Urinary bladder (tissue), 3 donors: ENCODE measurements at regions not wholly inside any gene's neighbourhood (a gene's known extent, or its start where the extent isn't known, plus 50 kb on each side); places are given as distances from the start of the nearest gene placed in this dataset.

Experiments used
- DNase-seq: peaks from one replicate; pipeline ENCODE4 v3.0.0-alpha.2; 2015; ENCODE audit errors: extremely low spot score
- H3K27ac ChIP-seq: one replicate; pipeline ENCODE4 v1.5.1; 2013; ENCODE audit warnings: low read depth, mild to moderate bottlenecking, moderate library complexity
- H3K36me3 ChIP-seq: one replicate; pipeline ENCODE4 v1.6.1; 2013; ENCODE audit warnings: mild to moderate bottlenecking, moderate library complexity; ENCODE audit not compliant: insufficient read depth
- H3K4me1 ChIP-seq: one replicate; pipeline ENCODE4 v1.6.1; 2013; ENCODE audit warnings: mild to moderate bottlenecking, moderate library complexity; ENCODE audit not compliant: insufficient read depth
- H3K4me3 ChIP-seq: one replicate; pipeline ENCODE4 v1.5.1; 2013; ENCODE audit warnings: low read depth, low read length
- WGBS: extraction: QIAGEN DNeasy Blood & Tissue Kit; methylation state at CpG from one replicate; pipeline ENCODE4 v1.1.7; 2013; 5-methylcytosine and 5-hydroxymethylcytosine counted together
- donor health status: healthy with polysubstance abuse.
- donor health status: healthy.

DNA sequence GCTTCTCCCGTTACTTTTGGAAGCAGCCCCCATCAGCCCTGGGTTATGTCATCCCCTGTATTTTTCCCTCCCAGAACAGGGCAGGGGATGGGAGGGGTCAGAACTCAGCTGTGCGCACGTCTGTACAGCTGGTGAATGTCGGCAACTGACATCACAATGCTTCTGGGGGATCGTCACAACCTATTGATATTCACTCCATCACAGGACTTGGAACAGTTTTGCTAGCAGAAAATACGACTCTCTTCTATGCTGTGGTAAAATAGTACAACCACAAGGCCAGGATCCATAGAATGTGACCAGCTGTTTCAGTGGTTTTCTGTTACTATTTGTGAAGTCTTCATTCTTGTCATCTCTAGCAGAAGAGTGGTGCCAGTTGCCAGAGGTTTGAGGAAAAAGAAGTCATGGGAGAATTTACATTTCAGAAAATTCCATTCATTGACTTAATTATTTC, 77.1 kb upstream of the KLF4 start:
- DNase-seq: no peak
- H3K4me1 ChIP-seq: no peaks in the 10 kb centered on the region
- WGBS: 54% methylated on average over 6 of the region's 6 CpGs

DNA sequence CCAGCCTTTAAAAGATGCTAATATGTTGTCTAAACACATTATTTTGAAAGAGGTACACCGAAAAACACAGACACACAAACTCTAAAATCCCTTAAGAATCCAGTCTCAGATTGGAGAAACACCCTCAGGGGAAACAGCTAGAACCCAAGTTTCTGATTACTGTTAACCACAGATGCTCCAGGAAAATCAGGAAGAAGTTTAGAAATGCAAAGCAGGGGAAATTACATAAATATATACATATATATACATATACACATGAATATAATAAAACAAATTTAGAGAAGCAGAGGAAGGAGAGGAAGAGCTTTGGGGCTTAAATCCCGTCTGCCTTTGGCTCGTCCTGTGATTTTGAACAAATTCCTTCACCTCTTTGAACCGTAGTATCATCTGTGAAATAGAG, 73.2 kb upstream of the KLF4 start:
- no peak overlapping the region for H3K4me3 ChIP-seq
- no peak for DNase-seq
- 88% methylated on average over 4 of the region's 4 CpGs for WGBS
- H3K36me3 ChIP-seq: no peaks in the 10 kb centered on the region
- H3K27ac ChIP-seq: no peak overlapping the region
- H3K4me1 ChIP-seq: no peaks in the 10 kb centered on the region

More for the DNA sequence above, 77.1 kb upstream of the KLF4 start:
- Histone ChIP-seq H3K27ac (no peak overlapping the region), H3K4me3 (no peak overlapping the region), H3K36me3 (no peaks in the 10 kb centered on the region)

DNA sequence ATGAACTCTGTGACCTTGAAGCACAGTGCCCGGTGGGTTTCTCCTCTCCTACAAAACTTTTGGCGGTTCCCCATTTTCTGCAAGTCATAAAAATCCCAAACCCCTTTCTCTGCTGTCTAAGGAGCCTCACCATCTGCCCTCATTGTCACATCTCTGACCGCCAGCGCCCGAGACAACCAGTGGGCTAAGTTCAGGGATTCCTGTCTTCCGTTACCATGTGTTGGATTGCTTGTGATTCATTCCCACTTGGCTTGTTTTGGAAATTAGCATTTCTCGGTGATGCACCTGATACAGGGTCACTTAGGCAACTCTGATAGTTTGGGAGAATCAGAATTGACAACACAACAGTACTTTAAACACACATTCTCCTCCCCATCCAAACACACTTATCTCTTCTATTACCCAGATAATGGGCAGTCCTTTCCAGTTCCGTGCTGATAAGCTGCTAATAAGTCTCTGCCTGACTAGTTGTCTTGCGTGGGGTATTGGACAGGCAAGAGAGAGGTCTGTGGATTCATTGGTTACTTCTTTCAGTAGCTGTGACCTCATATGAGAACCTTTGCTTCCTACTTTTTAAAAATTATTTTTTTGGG, 70.0 kb upstream of the KLF4 start:
- H3K4me1 ChIP-seq: no peaks in the 10 kb centered on the region
- H3K27ac ChIP-seq: no peak overlapping the region
- H3K36me3 ChIP-seq: no peaks in the 10 kb centered on the region
- no peak for DNase-seq
- WGBS: 89% methylated on average over 9 of the region's 9 CpGs
- H3K4me3 ChIP-seq: no peak overlapping the region

DNA sequence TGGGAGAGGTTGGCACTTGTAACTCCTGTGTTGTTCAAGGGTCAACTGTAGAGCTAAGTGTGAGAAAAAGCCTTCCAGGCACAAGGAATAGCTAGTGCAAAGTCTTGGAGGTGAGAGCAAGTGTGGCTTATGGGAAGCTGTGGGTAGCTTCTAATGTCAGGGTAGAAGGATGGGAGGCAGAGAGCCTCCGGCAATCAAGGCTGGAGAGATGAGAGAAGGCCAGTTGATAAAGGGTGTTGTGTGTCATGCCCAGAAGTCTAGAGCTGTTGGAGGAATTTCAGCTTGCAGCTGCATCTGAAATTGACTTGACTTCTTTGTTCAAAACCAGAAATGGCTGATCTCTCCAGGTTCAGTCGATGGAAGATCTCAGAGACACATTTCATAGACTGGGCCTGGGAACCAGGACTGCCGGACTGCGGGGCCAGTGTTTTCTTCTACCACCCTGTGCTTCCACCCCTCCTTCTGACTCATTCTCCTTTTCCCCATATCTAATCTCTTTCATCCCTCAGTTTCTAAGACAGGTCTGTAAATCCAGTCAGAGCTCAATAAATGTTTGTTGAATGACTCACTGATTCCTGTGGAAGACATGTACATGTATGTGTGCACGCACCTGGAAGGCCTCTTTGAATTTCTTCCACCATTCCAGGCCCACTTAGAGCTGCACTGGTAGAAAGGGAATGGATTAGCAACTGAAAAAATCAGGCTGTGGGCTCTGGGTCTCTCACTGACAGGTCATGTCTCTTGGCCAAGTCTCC, 67.8 kb upstream of the KLF4 start:
- no peaks in the 10 kb centered on the region for H3K36me3 ChIP-seq
- no peak overlapping the region for H3K4me3 ChIP-seq
- 88% methylated on average over 5 of the region's 5 CpGs for WGBS
- H3K4me1 ChIP-seq: no peaks in the 10 kb centered on the region
- no peak overlapping the region for H3K27ac ChIP-seq
- DNase-seq: no peak

DNA sequence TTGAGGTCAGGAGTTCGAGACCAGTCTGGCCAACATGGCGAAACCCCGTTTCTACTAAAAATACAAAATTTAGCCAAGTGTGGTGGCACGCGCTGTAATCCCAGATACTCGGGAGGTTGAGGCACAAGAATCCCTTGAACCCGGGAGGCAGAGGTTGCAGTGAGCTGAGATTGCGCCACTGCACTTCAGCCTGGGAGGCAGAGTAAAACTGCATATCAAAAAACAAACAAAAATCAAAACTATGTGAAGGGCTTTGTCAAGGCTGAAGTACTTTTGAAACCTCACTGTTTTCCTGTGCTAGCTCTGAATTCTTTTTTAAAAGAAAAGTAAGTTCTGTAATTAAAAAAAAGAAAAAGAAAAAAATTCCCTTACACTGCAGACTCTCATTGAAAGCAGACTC, 65.1 kb upstream of the KLF4 start:
- WGBS: 93% methylated on average over 8 of the region's 8 CpGs
- no peak overlapping the region for H3K27ac ChIP-seq

DNA sequence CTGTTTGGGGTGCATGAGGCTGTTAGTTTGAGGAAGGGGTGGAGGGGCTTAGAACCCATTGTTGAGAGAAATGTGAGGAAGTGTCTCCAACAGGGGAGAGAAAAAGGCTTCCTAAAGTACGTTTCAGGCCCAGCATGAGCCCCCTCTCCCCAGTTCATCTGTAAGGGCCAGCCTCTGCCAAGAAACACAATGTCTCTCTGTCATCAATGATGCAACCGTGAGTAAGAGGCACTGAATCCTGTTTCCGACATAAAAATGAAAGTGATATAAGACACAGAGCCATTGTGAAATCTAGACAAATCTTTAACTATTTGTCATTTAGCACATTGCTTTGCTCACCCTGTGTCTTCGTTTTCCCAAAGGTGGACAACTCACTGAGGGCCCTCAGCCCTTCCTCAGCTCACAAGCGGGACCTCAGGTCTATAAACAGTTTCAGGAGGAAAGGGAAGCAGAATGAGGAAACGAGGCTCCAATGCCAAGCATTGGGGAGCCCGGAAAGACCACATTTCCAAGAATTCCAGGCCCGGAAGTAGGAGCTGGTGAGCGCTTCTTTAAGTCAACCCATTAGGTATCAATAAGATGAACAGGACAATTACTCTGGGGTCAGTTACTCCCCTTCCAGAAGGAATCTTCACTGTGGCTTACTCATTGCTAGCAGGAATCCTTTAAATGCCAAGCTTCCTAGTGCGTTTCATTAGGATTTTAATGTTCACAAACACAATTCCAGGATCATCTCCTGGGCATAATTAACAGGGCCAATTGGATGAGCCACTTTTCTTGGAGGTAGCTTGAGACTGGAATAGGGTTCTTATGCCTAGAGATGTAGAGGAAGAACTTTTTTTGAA, 59.0 kb upstream of the KLF4 start:
- 72% methylated on average over 10 of the region's 10 CpGs for WGBS
- no peaks in the 10 kb centered on the region for H3K36me3 ChIP-seq
- DNase-seq: no peak
- H3K27ac ChIP-seq: no peak overlapping the region
- no peak overlapping the region for H3K4me3 ChIP-seq
- H3K4me1 ChIP-seq: no peaks in the 10 kb centered on the region

More for the DNA sequence above, 65.1 kb upstream of the KLF4 start:
- Histone ChIP-seq H3K4me3 (no peak overlapping the region), H3K4me1 (no peaks in the 10 kb centered on the region), H3K36me3 (no peaks in the 10 kb centered on the region)
- no peak for DNase-seq

DNA sequence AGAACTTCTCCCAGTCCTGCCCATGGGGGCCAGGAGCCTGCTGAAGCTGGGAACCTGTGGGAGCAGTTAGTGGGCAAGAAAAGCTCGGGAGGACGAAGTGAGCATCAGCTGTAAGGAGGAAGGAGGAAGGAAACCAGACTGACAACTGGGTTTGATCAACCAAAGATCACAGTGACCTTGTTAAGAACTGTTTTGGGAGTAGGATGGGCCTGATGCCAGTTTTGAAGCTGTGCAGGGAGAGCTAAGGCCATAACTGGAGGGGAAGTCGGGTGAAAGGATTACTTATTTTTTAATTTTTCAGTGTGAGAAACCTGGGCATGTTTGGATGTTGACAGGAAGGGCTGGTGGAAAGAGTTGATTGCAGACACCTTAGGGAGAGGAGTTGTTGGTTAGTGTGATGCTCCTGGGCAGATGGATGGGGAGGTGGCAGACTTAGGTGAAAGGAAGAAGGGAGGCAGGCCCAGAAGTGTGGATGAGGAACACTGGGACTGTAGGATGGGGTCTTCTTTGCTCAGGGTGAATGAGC, 58.3 kb upstream of the KLF4 start:
- 60% methylated on average over 3 of the region's 3 CpGs for WGBS
- H3K4me3 ChIP-seq: no peak overlapping the region
- H3K27ac ChIP-seq: no peak overlapping the region
- no peaks in the 10 kb centered on the region for H3K36me3 ChIP-seq
- no peak for DNase-seq
- no peaks in the 10 kb centered on the region for H3K4me1 ChIP-seq

DNA sequence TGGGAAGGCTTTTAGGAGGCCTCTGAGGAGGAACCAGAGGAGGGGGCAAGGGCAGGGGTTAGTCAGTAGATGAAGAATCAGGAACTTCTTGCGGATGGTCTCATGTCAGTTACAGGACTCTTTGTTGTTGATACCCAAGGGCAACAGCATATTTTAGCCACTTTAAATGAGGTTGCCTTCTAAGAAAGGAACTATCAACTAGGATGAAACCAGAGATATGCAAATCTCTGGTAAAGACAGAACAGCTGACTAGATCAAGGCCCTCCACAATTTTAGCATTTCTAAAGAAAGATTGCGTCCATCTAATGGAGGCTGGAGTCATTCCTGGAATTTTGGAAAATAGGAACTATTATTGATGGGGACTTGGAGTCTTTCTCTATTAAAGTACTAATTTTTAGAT, 57.7 kb upstream of the KLF4 start:
- H3K27ac ChIP-seq: no peak overlapping the region
- H3K4me1 ChIP-seq: no peaks in the 10 kb centered on the region
- 97% methylated on average over 2 of the region's 2 CpGs for WGBS
- no peaks in the 10 kb centered on the region for H3K36me3 ChIP-seq
- no peak for DNase-seq
- no peak overlapping the region for H3K4me3 ChIP-seq

DNA sequence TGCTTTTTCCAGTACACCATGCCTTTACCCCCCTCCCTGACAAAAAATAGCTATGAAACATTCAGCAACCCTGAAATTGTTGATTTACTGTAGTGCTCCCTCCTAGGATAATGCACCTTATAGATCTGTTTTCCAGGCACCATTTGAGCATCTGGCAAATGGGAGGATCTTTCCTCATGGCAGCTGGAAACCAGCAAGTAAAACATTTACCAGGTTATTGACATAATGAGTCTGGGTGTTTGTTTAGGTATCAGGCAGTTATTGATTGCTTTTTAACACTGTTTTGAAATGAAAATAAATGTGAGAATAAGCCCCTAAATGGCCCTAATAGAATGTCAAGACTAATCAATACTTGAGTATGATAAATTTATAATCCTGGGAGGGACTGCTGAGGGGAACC, 57.3 kb upstream of the KLF4 start:
- no peak overlapping the region for H3K4me3 ChIP-seq
- no peaks in the 10 kb centered on the region for H3K36me3 ChIP-seq
- no peaks in the 10 kb centered on the region for H3K4me1 ChIP-seq
- no peak overlapping the region for H3K27ac ChIP-seq
- no peak for DNase-seq

DNA sequence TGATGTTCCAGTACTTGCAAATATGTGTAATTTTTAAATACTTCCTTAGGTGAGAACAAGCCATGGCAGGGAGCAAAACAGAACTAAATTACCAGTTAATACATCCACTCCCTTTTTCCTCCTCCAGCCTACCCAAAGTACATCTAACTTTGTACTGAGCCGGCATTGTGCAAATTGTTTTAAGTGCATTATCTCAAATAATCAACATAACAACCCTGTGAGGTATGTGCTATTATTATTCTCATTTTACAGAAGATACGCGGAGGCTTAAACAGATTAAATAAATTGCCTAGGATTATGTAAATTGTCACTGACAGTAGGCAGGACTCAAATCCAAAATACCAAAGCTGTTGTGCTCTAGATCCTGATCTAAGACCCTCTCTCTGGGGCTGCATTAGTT, 55.5 kb upstream of the KLF4 start:
- Histone ChIP-seq H3K4me3 (no peak overlapping the region), H3K27ac (no peak overlapping the region), H3K36me3 (no peaks in the 10 kb centered on the region), H3K4me1 (no peaks in the 10 kb centered on the region)
- 64% methylated on average over 3 of the region's 3 CpGs for WGBS
- no peak for DNase-seq

DNA sequence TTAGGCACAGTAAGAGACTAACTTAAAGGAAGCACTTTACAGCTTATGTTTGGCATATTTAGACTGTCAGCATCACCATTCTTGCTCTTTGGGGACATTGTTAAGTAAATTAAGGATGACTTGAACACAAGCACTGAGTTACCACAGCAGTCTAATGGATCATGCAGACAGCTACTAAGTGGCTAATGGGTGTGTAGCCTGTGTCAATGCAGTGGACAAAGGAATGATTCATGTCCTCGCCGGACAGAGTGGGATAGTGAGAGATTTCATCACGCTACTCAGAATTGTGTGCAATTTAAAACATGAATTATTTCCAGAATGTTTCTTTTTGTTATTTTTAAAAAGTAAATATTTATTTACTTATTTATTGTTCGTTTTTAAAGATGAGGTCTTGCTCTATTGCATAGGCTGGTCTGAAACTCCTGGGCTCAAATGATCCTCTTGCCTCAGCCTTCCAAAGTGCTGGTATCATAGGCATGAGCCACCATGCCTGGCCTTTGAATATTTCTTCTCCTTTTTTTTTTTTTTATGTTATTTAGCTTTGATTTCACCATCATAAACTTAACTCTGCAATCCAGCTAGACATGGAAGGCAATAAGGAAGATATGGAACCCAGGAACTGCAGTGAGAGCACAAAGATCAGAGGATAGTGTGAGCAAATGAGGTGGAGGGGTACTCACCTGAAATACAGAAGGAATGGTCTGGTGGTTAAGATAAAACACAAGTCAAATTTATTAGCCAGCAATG, 53.0 kb upstream of the KLF4 start:
- no peak for DNase-seq
- Histone ChIP-seq H3K4me1 (no peaks in the 10 kb centered on the region), H3K4me3 (no peak overlapping the region), H3K27ac (no peak overlapping the region), H3K36me3 (no peaks in the 10 kb centered on the region)
- WGBS: 82% methylated on average over 4 of the region's 4 CpGs

DNA sequence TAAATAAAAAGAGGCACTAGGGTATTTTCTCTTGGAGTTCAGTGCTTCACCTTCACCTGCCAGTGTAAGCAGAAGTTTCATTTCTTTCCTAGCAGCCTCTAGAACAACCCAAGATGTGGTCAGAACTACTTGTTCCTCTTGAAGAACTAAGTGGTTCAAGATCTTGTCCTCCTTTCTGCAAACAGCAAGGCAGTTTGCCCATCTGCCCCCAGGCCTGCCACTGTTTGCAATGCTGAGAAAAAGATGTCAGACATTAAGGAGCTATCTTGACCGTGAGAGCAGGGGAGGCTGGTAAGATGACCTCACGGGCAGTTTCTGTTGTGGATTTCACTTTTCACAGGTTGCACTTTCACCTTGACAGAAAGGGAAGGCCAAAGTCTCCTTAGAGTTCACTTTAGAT, 52.0 kb upstream of the KLF4 start:
- no peaks in the 10 kb centered on the region for H3K36me3 ChIP-seq
- 93% methylated on average over 2 of the region's 2 CpGs for WGBS
- no peak overlapping the region for H3K4me3 ChIP-seq
- no peaks in the 10 kb centered on the region for H3K4me1 ChIP-seq
- DNase-seq: no peak
- H3K27ac ChIP-seq: no peak overlapping the region

DNA sequence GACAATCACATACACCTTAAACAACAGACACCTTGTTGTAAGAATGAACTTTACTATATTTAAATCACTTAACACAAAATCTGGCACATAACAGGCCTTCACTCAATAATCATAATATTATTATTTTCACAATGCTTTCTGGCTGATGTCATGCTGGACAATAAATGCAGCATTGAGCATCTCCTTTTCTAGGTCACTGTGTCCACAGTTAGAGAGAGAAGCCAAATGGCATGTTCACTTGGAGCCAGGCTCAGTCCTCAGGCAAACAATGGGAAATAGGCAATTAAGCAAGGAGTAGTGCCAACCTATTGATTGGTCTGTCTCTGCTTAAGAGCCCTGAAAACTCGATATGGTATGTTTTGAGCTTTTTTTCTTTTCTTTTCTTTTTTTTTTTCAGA, 50.6 kb upstream of the KLF4 start:
- H3K4me1 ChIP-seq: no peaks in the 10 kb centered on the region
- no peaks in the 10 kb centered on the region for H3K36me3 ChIP-seq
- 44% methylated on average over 1 of the region's 1 CpG for WGBS
- DNase-seq: no peak
- H3K4me3 ChIP-seq: no peak overlapping the region
- H3K27ac ChIP-seq: no peak overlapping the region
